AG09319 (cell line): ENCODE measurements at regions not wholly inside any gene's neighbourhood (a gene's known extent, or its start where the extent isn't known, plus 50 kb on each side); places are given as distances from the start of the nearest gene placed in this dataset.
"Not testable (repeated sequence)": the region's sequence is repeated elsewhere in the genome, so short reads cannot be mapped to it uniquely, and the experiment has no call there.

Experiments used
- DNase-seq: peaks from one replicate; pipeline ENCODE4 v3.0.0-alpha.2; 2010; ENCODE audit warnings: low read depth; ENCODE audit errors: extremely low read depth
- TF ChIP-seq, protein P1 (sequence below): IDR thresholded peaks from 2 replicates; pipeline ENCODE4 v1.5.1; 2011; ENCODE audit warnings: low read depth, mild to moderate bottlenecking, inconsistent platforms, low read length, moderate library complexity

DNA sequence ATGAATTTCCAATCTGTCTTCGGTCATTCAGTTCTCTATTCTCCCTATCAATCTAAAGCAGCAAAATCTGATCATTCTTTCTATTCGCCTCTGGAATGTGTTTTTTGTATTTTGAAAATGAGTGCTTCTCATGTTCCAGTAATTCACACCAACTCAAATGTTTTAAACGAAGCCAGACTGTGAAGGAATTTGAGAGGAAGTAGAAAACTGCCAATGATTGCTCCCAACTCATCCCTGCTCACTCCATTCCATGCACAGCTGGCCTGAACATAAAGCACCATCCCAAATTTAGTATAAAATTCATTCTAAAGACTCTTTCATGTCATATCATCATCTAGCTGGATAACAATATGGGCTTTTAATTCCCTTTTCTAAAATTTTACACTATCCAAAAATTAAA is 123.8 kb downstream of the DUSP6 start:
- DNase-seq = no peak
- TF ChIP-seq, protein P1, sequence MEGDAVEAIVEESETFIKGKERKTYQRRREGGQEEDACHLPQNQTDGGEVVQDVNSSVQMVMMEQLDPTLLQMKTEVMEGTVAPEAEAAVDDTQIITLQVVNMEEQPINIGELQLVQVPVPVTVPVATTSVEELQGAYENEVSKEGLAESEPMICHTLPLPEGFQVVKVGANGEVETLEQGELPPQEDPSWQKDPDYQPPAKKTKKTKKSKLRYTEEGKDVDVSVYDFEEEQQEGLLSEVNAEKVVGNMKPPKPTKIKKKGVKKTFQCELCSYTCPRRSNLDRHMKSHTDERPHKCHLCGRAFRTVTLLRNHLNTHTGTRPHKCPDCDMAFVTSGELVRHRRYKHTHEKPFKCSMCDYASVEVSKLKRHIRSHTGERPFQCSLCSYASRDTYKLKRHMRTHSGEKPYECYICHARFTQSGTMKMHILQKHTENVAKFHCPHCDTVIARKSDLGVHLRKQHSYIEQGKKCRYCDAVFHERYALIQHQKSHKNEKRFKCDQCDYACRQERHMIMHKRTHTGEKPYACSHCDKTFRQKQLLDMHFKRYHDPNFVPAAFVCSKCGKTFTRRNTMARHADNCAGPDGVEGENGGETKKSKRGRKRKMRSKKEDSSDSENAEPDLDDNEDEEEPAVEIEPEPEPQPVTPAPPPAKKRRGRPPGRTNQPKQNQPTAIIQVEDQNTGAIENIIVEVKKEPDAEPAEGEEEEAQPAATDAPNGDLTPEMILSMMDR = no peak

DNA sequence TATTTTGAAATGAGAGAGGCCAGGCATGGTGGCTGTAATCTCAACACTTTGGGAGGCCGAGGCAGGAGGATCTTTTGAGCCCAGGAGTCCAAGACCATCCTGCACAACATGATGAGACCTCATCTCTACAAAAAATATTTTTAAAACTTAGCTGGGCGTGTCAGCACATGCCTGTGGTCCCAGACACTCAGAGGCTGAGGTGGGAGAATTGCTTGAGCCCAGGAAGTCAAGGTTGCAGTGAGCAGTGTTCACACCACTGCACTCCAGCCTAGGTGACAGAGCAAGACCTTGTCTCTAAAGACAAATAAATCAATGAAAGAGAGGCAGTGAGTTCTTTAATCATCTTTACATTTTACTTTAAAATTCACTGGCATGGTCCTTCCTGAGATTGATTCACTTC is 124.5 kb downstream of the DUSP6 start:
- TF ChIP-seq, protein P1 = no peak
- no peak for DNase-seq

DNA sequence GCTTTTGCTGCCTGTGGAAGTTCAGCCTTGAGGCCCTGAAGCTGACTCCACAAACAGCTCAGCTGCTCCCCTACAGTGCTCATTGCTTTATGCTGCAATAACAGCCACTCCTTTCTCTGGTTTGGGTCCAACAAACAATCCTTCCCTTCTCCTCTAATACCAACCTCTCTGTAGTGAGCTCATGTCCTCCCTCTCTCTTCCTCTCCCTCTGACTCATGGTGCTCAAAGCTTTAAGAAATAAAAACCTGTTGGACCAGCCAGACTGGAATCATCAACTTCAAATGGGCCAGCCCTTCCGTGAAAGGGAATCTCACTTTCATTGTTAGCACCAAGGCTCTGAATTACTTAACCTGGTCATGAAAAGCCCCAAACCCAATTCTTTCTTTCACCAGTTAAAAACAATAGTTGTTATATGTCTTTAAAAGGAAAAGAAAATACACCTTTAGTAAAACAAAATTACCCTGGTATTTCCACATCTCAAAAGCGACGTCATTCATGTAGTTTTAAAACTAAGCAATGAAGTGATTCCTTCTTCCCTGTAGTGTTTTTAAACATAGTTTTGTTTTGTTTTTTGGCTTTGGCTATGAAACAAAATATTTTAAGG is 126.4 kb downstream of the DUSP6 start:
- DNase-seq = peak; percentile 71
- TF ChIP-seq, protein P1 = no peak; the same call in 1 of the 2 replicates

DNA sequence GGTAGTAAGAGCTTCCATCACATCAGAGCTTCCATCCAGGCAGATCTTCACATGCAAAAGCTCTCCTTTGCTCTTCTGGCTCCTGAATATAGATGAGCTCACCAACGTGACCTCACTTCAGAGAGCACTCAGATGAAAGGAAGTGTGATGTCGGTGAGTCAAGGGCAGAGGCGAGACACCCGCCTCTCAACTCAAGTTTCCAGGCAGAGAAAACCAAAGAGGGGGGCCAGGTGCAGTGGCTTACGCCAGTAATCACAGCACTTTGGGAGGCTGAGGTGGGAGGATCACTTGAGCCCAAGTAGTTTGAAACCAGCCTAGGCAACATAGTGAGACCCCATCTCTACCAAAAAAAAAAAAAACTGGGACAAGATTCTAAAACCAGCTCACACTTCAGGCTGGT is 126.9 kb downstream of the DUSP6 start:
- DNase-seq = no peak
- TF ChIP-seq, protein P1 = no peak

DNA sequence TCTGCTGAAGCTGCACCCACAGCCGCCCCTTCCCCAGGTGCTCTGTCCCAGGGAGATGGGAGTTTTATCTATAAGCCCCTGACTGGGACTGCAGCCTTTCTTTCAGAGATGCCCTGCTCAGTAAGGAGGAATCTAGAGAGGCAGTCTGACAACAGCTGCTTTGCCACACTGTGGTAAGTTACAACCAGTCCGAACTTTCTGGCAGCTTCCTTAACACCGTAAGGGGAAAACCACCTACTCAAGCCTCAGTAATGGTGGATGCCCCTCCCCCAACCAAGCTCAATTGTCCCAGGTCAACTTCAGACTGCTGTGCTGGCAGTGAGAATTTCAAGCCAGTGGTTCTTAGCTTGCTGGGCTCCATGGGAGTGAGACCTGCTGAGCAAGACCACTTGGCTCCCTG is 129.7 kb downstream of the DUSP6 start:
- not testable (repeated sequence) for DNase-seq

DNA sequence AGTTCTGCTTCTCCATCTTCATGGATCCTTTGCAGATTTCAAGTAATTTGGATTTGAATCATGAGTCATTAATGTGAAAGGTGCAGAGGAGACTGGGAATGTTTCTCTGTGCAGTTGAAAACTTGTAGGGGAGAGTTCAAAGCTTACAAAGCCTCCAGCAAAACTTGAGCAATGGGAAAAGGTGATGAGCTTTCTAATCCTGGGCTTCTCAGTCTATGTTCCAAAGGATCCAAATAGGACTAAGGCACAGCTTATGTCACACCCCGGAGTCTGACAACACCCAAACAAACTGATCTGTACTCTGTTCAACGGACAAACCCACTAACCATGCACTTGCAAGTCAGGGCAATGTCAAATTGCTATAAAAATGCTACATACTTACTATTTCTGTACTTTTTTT is 134.8 kb downstream of the DUSP6 start:
- TF ChIP-seq, protein P1 = no peak
- no peak for DNase-seq

DNA sequence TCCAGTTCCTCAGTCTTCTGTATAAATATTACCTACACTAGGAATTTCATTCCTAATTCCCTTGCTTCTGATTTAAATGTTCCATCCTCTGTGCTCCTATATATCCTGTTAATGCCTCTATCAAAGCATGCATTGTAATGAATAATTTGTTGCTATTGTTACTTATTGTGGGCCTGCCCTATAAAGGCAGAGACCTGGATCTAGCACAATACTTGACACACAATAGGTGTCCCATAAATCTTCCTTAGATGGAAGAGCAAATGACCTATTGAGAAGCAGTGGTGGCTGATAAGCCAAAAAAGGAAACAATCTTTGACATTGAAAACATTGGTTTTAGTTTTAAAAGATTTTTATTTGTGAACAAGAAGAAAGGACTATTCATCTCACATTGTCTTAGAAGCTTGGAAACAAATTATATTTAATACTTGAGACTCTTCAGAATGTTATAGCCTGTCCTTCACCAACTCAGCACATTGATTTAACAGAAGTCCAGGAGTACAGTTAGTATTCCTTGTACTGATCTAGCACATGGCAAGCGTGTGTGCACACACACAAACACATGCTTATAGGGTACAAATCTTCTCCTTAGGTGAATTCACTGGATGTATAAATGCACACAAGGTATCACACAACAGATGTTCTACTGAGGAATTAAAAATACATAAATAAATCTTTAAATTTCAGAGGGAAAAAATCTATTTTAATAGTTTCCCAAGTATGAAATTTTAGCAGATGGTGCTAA is 135.9 kb downstream of the DUSP6 start:
- TF ChIP-seq, protein P1 = no peak
- DNase-seq = no peak

DNA sequence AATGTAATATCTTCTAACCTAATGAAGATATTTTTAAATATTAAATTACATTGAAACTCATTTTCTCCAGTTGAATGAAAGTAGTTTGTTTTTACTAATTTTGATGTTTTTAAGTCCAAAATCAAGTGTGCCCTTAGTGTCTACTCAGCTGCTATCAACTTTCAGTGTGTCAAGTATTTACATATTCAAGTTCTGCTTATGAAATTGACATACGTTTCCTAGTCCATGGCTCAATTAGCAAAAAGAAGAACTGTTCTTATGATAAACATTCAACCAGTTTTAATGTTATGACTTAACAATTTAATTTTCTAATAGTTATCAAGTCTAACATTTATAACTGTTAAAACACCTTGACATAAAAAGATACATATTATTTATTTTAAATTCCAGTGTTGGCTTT is 137.1 kb downstream of the DUSP6 start:
- TF ChIP-seq, protein P1 = no peak
- no peak for DNase-seq
